WERI-Rb-1 (cell line): ENCODE measurements at regions not wholly inside any gene's neighbourhood (a gene's known extent, or its start where the extent isn't known, plus 50 kb on each side); places are given as distances from the start of the nearest gene placed in this dataset.

Source experiments
- DNase-seq: peaks from one replicate; pipeline ENCODE4 v3.0.0-alpha.2; 2020
- H3K27ac ChIP-seq: fragments of 250-450 bp; sonication (Bioruptor Pico); 2 replicates; pipeline ENCODE4 v1.5.1; 2020; ENCODE audit warnings: mild to moderate bottlenecking, moderate library complexity
- H3K27me3 ChIP-seq: fragments of 250-450 bp; sonication (Bioruptor Pico); 2 replicates; pipeline ENCODE4 v1.5.1; 2021; ENCODE audit warnings: mild to moderate bottlenecking, low read depth, moderate library complexity; ENCODE audit not compliant: insufficient read depth, severe bottlenecking
- H3K36me3 ChIP-seq: fragments of 250-450 bp; sonication (Bioruptor Pico); 2 replicates; pipeline ENCODE4 v1.5.1; 2020; ENCODE audit warnings: mild to moderate bottlenecking, moderate library complexity
- H3K4me3 ChIP-seq: 2 replicates; pipeline ENCODE4 v1.5.1; 2011; ENCODE audit warnings: low read depth, mild to moderate bottlenecking, control low read depth, low read length
- H3K9me3 ChIP-seq: fragments of 250-450 bp; sonication (Bioruptor Pico); 2 replicates; pipeline ENCODE4 v1.5.1; 2021; ENCODE audit warnings: mild to moderate bottlenecking, moderate library complexity; ENCODE audit not compliant: severe bottlenecking
- CTCF ChIP-seq: IDR thresholded peaks from 2 replicates; pipeline ENCODE4 v1.5.1; 2011; ENCODE audit warnings: low read depth, mild to moderate bottlenecking, control low read depth, inconsistent platforms, low read length

- DNase-seq: no peak
- no peak for TF ChIP-seq CTCF
- Histone ChIP-seq H3K27me3 (no peaks in the 10 kb centered on the region), H3K36me3 (no peaks in the 10 kb centered on the region), H3K4me3 (no peak overlapping the region), H3K9me3 (no peaks in the 10 kb centered on the region), H3K27ac (no peak overlapping the region)
These were observed 276.0 kb downstream of the HS3ST1 start for GRCh38 chr4:11152684-11153083.

GRCh38 chr4:11151500-11151899 lies 277.2 kb downstream of the HS3ST1 start:
- no peak for DNase-seq

GRCh38 chr4:11149612-11150259 lies 279.0 kb downstream of the HS3ST1 start:
- H3K4me3 ChIP-seq: no peak overlapping the region
- H3K36me3 ChIP-seq: no peaks in the 10 kb centered on the region
- H3K27me3 ChIP-seq: no peaks in the 10 kb centered on the region
- DNase-seq: no peak
- TF ChIP-seq CTCF: no peak
- H3K27ac ChIP-seq: no peak overlapping the region
- H3K9me3 ChIP-seq: no peaks in the 10 kb centered on the region

More at GRCh38 chr4:11151500-11151899, 277.2 kb downstream of the HS3ST1 start:
- H3K36me3 ChIP-seq: no peaks in the 10 kb centered on the region
- no peak overlapping the region for H3K27ac ChIP-seq
- no peaks in the 10 kb centered on the region for H3K27me3 ChIP-seq
- H3K9me3 ChIP-seq: no peaks in the 10 kb centered on the region
- TF ChIP-seq CTCF: no peak
- no peak overlapping the region for H3K4me3 ChIP-seq

- peaks cover 2% of the 10 kb centered on the region for H3K9me3 ChIP-seq
- DNase-seq: no peak
- H3K27me3 ChIP-seq: no peaks in the 10 kb centered on the region
- H3K27ac ChIP-seq: no peak overlapping the region
- H3K36me3 ChIP-seq: no peaks in the 10 kb centered on the region
- H3K4me3 ChIP-seq: no peak overlapping the region
- no peak for TF ChIP-seq CTCF
These were observed 288.8 kb downstream of the HS3ST1 start for GRCh38 chr4:11139871-11140270.

GRCh38 chr4:11138964-11139363 lies 289.7 kb downstream of the HS3ST1 start:
- TF ChIP-seq CTCF: no peak

GRCh38 chr4:11134705-11135104 lies 294.0 kb downstream of the HS3ST1 start:
- H3K27me3 ChIP-seq: no peaks in the 10 kb centered on the region
- H3K9me3 ChIP-seq: peaks cover 7% of the 10 kb centered on the region
- H3K36me3 ChIP-seq: no peaks in the 10 kb centered on the region
- no peak overlapping the region for H3K4me3 ChIP-seq
- no peak for DNase-seq
- H3K27ac ChIP-seq: no peak overlapping the region
- TF ChIP-seq CTCF: no peak

More at GRCh38 chr4:11138964-11139363, 289.7 kb downstream of the HS3ST1 start:
- Histone ChIP-seq H3K4me3 (no peak overlapping the region), H3K36me3 (no peaks in the 10 kb centered on the region), H3K27me3 (no peaks in the 10 kb centered on the region), H3K27ac (no peak overlapping the region), H3K9me3 (peaks cover 2% of the 10 kb centered on the region)
- DNase-seq: no peak
